Keratinocyte (primary cell): ENCODE measurements at regions not wholly inside any gene's neighbourhood (a gene's known extent, or its start where the extent isn't known, plus 50 kb on each side); places are given as distances from the start of the nearest gene placed in this dataset.

ENCODE experiments used
- EZH2 ChIP-seq: IDR thresholded peaks from one replicate; pipeline ENCODE4 v1.6.1; 2012; ENCODE audit warnings: inconsistent platforms, mild to moderate bottlenecking, low read length, moderate library complexity
- TF ChIP-seq, protein P1 (sequence below), 3 experiments: IDR thresholded peaks in 1 of 3; conservative IDR thresholded peaks in 1 of 3; optimal IDR thresholded peaks in 1 of 3; 2 replicates in 2 of 3; 3 replicates in 1 of 3; pipeline versions ENCODE3 to v1.5.1; 2011; ENCODE audit warnings: low read length in 3 of 3, mild to moderate bottlenecking in 3 of 3, moderate library complexity in 2 of 3, control low read depth in 1 of 3, inconsistent platforms in 1 of 3; ENCODE audit not compliant: insufficient read depth in 2 of 3; ENCODE audit errors: extremely low read depth in 1 of 3

DNA sequence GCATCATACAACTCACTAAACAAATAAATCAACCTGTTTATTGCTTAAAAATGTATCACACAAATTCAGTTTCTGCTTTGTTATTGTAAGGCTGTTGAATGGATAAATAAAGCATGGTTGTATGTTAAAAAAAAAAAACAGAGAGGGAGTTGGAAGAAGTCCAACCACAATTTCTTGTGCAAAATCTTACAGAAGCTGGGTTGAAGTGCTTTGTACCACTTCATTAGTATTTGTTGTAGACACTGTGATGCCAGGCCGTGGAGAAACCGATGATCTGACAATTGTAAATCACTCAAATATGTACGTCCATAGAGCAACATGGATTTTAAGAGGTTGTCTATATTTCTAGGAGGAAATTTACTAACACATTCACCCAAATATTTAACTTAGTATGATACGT lies 132.6 kb upstream of the MXRA5 start:
- TF ChIP-seq, protein P1, sequence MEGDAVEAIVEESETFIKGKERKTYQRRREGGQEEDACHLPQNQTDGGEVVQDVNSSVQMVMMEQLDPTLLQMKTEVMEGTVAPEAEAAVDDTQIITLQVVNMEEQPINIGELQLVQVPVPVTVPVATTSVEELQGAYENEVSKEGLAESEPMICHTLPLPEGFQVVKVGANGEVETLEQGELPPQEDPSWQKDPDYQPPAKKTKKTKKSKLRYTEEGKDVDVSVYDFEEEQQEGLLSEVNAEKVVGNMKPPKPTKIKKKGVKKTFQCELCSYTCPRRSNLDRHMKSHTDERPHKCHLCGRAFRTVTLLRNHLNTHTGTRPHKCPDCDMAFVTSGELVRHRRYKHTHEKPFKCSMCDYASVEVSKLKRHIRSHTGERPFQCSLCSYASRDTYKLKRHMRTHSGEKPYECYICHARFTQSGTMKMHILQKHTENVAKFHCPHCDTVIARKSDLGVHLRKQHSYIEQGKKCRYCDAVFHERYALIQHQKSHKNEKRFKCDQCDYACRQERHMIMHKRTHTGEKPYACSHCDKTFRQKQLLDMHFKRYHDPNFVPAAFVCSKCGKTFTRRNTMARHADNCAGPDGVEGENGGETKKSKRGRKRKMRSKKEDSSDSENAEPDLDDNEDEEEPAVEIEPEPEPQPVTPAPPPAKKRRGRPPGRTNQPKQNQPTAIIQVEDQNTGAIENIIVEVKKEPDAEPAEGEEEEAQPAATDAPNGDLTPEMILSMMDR (optimal IDR thresholded peaks at IDR 0.05 in 1 of 3, IDR thresholded peaks at IDR 0.05 in 1 of 3, conservative IDR thresholded peaks at IDR 0.05 in 1 of 3; ENCODE audit: extremely low read depth in 1 of 3, insufficient read depth in 2 of 3, low read length in 3 of 3): no peak
- no peak for TF ChIP-seq EZH2
